DND-41 (cell line): ENCODE measurements at regions not wholly inside any gene's neighbourhood (a gene's known extent, or its start where the extent isn't known, plus 50 kb on each side); places are given as distances from the start of the nearest gene placed in this dataset.

ENCODE experiments used
- ATAC-seq: fragments of 200-7000 bp; cut with Tn5 transposase; 3 replicates; pipeline ENCODE4 v1.9.1; 2021; ENCODE audit warnings: low read depth; ENCODE audit not compliant: insufficient read depth
- DNase-seq: peaks from one replicate; pipeline ENCODE4 v3.0.0-alpha.2; 2020
- H2AFZ ChIP-seq: 2 replicates; pipeline ENCODE4 v1.6.0; 2012; ENCODE audit warnings: low read depth, low read length
- H3K27ac ChIP-seq: 2 replicates; pipeline ENCODE4 v1.5.1; 2012; ENCODE audit warnings: low read length, inconsistent platforms
- H3K27me3 ChIP-seq: fragments of 200-600 bp; sonication (generic); 2 replicates; pipeline ENCODE4 v1.6.0; 2012; ENCODE audit warnings: low read length, mild to moderate bottlenecking, inconsistent platforms; ENCODE audit not compliant: insufficient read depth, poor library complexity
- H3K36me3 ChIP-seq: 2 replicates; pipeline ENCODE4 v1.5.1; 2012; ENCODE audit warnings: low read length, inconsistent platforms; ENCODE audit not compliant: insufficient read depth
- H3K4me1 ChIP-seq: 2 replicates; pipeline ENCODE4 v1.5.1; 2012; ENCODE audit warnings: mild to moderate bottlenecking, low read length; ENCODE audit not compliant: insufficient read depth
- H3K4me2 ChIP-seq: 2 replicates; pipeline ENCODE4 v1.6.0; 2012; ENCODE audit warnings: mild to moderate bottlenecking, moderate library complexity, low read length, inconsistent platforms; ENCODE audit not compliant: insufficient read depth
- H3K4me3 ChIP-seq, 2 experiments: fragments of 200-600 bp in 1 of 2; shearing (Covaris generic) in 1 of 2; 2 replicates each; pipeline ENCODE4 v1.5.1; 2012 to 2016; ENCODE audit warnings: inconsistent platforms in 2 of 2, low read length in 2 of 2, mild to moderate bottlenecking in 2 of 2, low read depth in 1 of 2, moderate library complexity in 1 of 2
- H3K79me2 ChIP-seq: 2 replicates; pipeline ENCODE4 v1.6.0; 2012; ENCODE audit warnings: low read length, inconsistent platforms; ENCODE audit not compliant: insufficient read depth
- H3K9ac ChIP-seq: 2 replicates; pipeline ENCODE4 v1.6.0; 2012; ENCODE audit warnings: low read depth, mild to moderate bottlenecking, inconsistent platforms, low read length, moderate library complexity
- H3K9me3 ChIP-seq: 2 replicates; pipeline ENCODE4 v1.5.1; 2012; ENCODE audit warnings: low read length, moderate library complexity, mild to moderate bottlenecking, inconsistent platforms; ENCODE audit not compliant: insufficient read depth, severe bottlenecking
- H4K20me1 ChIP-seq: 2 replicates; pipeline ENCODE4 v1.6.0; 2012; ENCODE audit warnings: low read length; ENCODE audit not compliant: insufficient read depth
- EZH2 ChIP-seq: IDR thresholded peaks from 3 replicates; pipeline ENCODE4 v1.6.1; 2012; ENCODE audit warnings: borderline replicate concordance, low read depth, mild to moderate bottlenecking, moderate library complexity, low read length, inconsistent platforms; ENCODE audit not compliant: severe bottlenecking
- TF ChIP-seq, protein P1 (sequence below): IDR thresholded peaks from 2 replicates; pipeline ENCODE4 v1.5.1; 2012; ENCODE audit warnings: borderline replicate concordance, low read length, moderate library complexity, mild to moderate bottlenecking; ENCODE audit not compliant: poor library complexity, severe bottlenecking; ENCODE audit errors: extremely low read depth

DNA sequence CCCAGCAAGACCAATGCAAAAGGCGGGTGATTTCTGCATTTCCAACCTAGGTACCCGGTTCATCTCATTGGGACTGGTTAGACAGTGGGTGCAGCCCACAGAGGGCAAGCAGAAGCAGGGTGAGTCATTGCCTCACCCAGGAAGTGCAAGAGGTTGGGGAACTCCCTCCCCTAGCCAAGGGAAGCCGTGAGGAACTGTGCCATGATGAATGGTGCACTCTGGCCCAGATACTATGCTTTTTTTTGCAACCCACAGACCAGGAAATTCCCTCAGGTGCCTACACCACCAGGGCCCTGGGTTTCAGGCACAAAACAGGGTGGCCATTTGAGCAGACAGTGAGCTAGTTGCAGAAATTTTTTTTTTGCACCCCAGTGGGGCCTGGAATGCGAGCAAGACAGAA is 662.6 kb upstream of the ACVR2A start:
- DNase-seq, result peak; percentile 12
- no peak for TF ChIP-seq EZH2
- TF ChIP-seq, protein P1, sequence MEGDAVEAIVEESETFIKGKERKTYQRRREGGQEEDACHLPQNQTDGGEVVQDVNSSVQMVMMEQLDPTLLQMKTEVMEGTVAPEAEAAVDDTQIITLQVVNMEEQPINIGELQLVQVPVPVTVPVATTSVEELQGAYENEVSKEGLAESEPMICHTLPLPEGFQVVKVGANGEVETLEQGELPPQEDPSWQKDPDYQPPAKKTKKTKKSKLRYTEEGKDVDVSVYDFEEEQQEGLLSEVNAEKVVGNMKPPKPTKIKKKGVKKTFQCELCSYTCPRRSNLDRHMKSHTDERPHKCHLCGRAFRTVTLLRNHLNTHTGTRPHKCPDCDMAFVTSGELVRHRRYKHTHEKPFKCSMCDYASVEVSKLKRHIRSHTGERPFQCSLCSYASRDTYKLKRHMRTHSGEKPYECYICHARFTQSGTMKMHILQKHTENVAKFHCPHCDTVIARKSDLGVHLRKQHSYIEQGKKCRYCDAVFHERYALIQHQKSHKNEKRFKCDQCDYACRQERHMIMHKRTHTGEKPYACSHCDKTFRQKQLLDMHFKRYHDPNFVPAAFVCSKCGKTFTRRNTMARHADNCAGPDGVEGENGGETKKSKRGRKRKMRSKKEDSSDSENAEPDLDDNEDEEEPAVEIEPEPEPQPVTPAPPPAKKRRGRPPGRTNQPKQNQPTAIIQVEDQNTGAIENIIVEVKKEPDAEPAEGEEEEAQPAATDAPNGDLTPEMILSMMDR, result no peak
- Histone ChIP-seq H3K9me3 (no peaks in the 10 kb centered on the region), H3K9ac (no peak overlapping the region), H3K36me3 (no peaks in the 10 kb centered on the region), H2AFZ (no peak overlapping the region), H3K27me3 (no peaks in the 10 kb centered on the region), H3K4me3 (no peak overlapping the region), H3K4me2 (no peak overlapping the region), H3K79me2 (no peaks in the 10 kb centered on the region), H3K4me1 (no peaks in the 10 kb centered on the region; the same call in 1 of the 2 replicates), H3K27ac (no peak overlapping the region), H4K20me1 (no peaks in the 10 kb centered on the region)
- peak; percentile 48; the same call in 2 of the 3 replicates for ATAC-seq

DNA sequence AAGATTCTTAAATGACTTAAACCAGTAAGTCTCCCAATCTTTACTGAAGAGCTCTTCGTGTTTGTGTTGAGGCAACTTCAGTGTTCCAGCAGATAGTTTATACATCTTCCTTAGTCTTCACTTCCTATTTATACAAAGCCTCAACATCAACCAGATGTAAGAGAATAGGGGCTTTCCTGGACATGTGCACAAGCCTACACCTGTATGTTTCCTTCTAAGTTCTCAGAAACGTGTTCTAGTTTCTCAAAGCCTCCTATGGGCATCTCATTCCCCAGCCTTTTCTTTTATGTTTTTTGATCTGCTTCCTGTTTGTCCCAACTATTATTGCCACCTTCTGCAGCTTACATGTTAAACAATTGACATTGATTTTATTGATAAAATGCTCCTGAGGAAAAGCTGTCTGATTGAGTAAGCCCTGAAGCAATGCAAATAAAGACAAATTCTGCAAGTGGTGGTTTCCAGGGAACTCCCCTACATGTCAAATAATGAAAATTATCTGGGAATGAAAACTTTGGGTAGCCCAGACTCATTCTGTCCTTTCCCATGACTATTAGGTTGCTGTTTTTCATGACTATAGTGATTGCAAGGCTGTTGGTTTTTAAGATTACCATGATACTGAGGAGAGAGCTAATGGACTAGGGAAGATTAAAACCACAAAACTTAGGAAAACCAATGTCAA is 663.3 kb upstream of the ACVR2A start:
- Histone ChIP-seq H3K36me3 (no peaks in the 10 kb centered on the region), H3K9me3 (no peaks in the 10 kb centered on the region), H3K4me1 (no peaks in the 10 kb centered on the region; the same call in 1 of the 2 replicates), H3K79me2 (no peaks in the 10 kb centered on the region), H4K20me1 (no peaks in the 10 kb centered on the region), H2AFZ (no peak overlapping the region), H3K4me2 (no peak overlapping the region), H3K27ac (no peak overlapping the region), H3K27me3 (no peaks in the 10 kb centered on the region), H3K4me3 (no peak overlapping the region), H3K9ac (no peak overlapping the region)
- ATAC-seq, result no peak
- TF ChIP-seq, protein P1, result no peak
- no peak for TF ChIP-seq EZH2
- DNase-seq, result no peak

DNA sequence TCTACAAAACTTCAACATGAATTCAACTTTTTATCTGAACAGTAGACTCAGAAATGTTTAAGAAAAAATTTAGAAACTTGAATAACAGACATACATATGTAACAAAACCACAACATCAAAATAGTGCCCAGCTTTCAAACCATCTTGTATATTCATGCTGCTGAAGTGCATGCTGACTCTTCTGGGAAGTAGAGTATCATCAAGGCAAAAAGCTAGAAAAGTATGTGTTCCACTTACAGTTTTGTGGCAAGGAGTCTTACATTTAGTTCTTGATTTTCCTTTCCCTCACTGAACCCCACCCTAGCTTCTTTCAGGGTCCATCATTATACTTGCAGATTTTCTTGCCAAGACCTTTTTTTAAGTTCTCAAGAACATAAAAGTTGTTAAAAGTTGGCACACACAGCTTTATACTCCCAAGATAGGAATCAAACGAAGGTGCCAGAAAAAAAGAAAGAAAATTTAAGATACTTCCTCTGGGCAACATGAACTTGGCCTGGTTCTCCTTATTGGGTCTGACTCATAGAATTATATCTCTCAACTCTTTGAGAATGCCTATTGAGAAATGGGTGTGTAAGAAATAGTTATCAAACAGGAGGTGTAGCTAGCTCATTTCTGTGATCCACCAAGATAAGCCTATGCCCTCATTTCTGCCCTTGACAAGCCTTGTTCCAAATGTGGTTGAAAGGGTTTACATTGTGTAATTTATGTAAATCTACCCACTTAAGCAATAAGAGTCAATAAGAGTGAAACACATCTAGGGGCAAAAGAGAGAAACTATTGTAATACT is 667.6 kb upstream of the ACVR2A start:
- H3K27ac ChIP-seq, result no peak overlapping the region
- no peaks in the 10 kb centered on the region for H3K36me3 ChIP-seq
- H3K79me2 ChIP-seq, result no peaks in the 10 kb centered on the region
- H3K4me2 ChIP-seq, result no peak overlapping the region
- H4K20me1 ChIP-seq, result no peaks in the 10 kb centered on the region
- no peaks in the 10 kb centered on the region for H3K9me3 ChIP-seq
- no peak overlapping the region for H3K4me3 ChIP-seq
- H3K27me3 ChIP-seq, result no peaks in the 10 kb centered on the region
- H3K4me1 ChIP-seq, result no peaks in the 10 kb centered on the region; the same call in 1 of the 2 replicates
- ATAC-seq (no peak), DNase-seq (no peak)
- no peak overlapping the region for H3K9ac ChIP-seq
- TF ChIP-seq EZH2, result no peak
- TF ChIP-seq, protein P1, result no peak
- no peak overlapping the region for H2AFZ ChIP-seq
